Heart left ventricle (tissue), 13 donors: ENCODE measurements at regions not wholly inside any gene's neighbourhood (a gene's known extent, or its start where the extent isn't known, plus 50 kb on each side); places are given as distances from the start of the nearest gene placed in this dataset.

ENCODE experiments used
- POLR2A ChIP-seq, 2 donors: fragments of 450-650 bp; IDR thresholded peaks; one replicate each; pipeline ENCODE4 v1.6.1; 2017; ENCODE audit warnings: antibody characterized with exemption in 2 of 2, mild to moderate bottlenecking in 2 of 2, moderate library complexity in 2 of 2
- TF ChIP-seq, protein P1 (sequence below), 12 donors: fragments of 200-600 bp; sonication (generic) in 4 of 12; IDR thresholded peaks; one replicate each; pipeline versions ENCODE4 v1.5.0 to v1.8.0; 2018 to 2022; ENCODE audit warnings: antibody characterized with exemption in 12 of 12, mild to moderate bottlenecking in 5 of 12
- donor health status: ischemic (EF 13 %, LVEDD 7.1; RV severe dilation, severe dysfunction).
- donor health status: DM: no; HTN: yes; CAD: no.
- donor health status: DM: no; HTN: no; CAD: no.
- donor health status: ischemic (EF 25% LVEDD 6.9; RV normal size, moderate dysfunction).
- donor health status: ischemic (EF 25% LVEDD 5.7; RV mildly dilated, moderate dysfunction).
- donor health status: ischemic (EF 35%, LVEDD 5.7; RV mildly dilated, moderate dysfunction).
- donor health status: nonischemic (EF 11% LVEDD 7.7; RV severe dilation, severe dysfunction).
- donor health status: DM: yes; HTN: yes; CAD: no.
- donor health status: PGD.
- donor health status: ischemic (EF 29% LVEDD 5.4; RV normal size, mild dysfunction).
- donor health status: nonischemic (EF 23%, LVEDD 6.1; RV moderate dilation, normal function).

DNA sequence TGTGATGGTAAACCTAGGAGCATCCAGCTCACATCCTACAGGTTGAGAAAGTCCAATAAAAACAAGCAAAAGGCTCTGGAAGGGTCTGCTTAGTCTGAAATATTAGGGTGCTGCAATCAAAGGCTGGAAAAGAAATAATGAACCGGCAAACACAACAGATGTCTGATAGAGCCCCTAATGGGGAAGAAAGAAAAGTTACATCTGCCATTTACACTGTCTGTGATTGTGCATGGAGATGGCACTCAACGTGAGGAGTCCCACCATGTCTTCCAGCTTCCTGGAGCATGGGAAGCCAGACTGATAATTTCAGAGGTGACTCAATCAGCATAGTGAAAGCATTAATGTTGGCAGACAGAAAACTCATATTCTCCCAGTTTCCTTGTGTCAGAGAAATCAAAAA lies 307.8 kb downstream of the EPHA4 start:
- TF ChIP-seq, protein P1, sequence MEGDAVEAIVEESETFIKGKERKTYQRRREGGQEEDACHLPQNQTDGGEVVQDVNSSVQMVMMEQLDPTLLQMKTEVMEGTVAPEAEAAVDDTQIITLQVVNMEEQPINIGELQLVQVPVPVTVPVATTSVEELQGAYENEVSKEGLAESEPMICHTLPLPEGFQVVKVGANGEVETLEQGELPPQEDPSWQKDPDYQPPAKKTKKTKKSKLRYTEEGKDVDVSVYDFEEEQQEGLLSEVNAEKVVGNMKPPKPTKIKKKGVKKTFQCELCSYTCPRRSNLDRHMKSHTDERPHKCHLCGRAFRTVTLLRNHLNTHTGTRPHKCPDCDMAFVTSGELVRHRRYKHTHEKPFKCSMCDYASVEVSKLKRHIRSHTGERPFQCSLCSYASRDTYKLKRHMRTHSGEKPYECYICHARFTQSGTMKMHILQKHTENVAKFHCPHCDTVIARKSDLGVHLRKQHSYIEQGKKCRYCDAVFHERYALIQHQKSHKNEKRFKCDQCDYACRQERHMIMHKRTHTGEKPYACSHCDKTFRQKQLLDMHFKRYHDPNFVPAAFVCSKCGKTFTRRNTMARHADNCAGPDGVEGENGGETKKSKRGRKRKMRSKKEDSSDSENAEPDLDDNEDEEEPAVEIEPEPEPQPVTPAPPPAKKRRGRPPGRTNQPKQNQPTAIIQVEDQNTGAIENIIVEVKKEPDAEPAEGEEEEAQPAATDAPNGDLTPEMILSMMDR (IDR thresholded peaks at IDR 0.05) = no peak
- no peak for TF ChIP-seq POLR2A (IDR thresholded peaks at IDR 0.05)
